SK-N-SH (cell line): ENCODE measurements at regions not wholly inside any gene's neighbourhood (a gene's known extent, or its start where the extent isn't known, plus 50 kb on each side); places are given as distances from the start of the nearest gene placed in this dataset.

ENCODE experiments used
- CTCF ChIA-PET: fragments of 300-600, 350-600 bp; formaldehyde crosslinking; extraction: SDS; loops from one replicate; lab custom pipeline; 2021; lab: Yijun Ruan, JAX
- POLR2A ChIA-PET: fragments of 350-600 bp; sonication (Branson Sonifier 250); formaldehyde crosslinking; extraction: SDS; loops from one replicate; lab custom pipeline; 2020; ENCODE audit warnings: antibody characterized with exemption, inconsistent platforms; lab: Yijun Ruan, JAX
- DNase-seq: peaks from one replicate; pipeline ENCODE4 v3.0.0; 2012
- H2AFZ ChIP-seq: fragments of 200-600 bp; sonication (generic); 2 replicates; pipeline ENCODE4 v1.8.1; 2016; ENCODE audit warnings: antibody characterized with exemption, mild to moderate bottlenecking, low read depth
- H3F3A ChIP-seq: fragments of 200-600 bp; sonication (generic); replicated peaks from 2 replicates; pipeline ENCODE3; 2016; ENCODE audit warnings: antibody characterized with exemption, mild to moderate bottlenecking; ENCODE audit not compliant: insufficient read depth
- H3K27ac ChIP-seq, 2 experiments: fragments of 200-500 bp in 1 of 2; fragments of 200-600 bp in 1 of 2; sonication (Bioruptor generic) in 1 of 2; sonication (generic), shearing (Covaris generic) in 1 of 2; 2 replicates each; pipeline versions ENCODE4 v1.5.1 to v1.6.1; 2014 to 2016; ENCODE audit warnings: low read depth in 2 of 2, inconsistent platforms in 1 of 2, low read length in 1 of 2, mild to moderate bottlenecking in 1 of 2, mixed read lengths in 1 of 2
- H3K27me3 ChIP-seq: fragments of 200-600 bp; sonication (generic), shearing (Covaris generic); 2 replicates; pipeline ENCODE4 v1.6.1; 2016; ENCODE audit warnings: mixed run types; ENCODE audit not compliant: insufficient read depth
- H3K36me3 ChIP-seq, 2 experiments: fragments of 200-500 bp in 1 of 2; fragments of 200-600 bp in 1 of 2; sonication (Bioruptor generic) in 1 of 2; sonication (generic) in 1 of 2; replicated peaks in 1 of 2; 2 replicates each; pipeline versions ENCODE3 to v1.5.1; 2014 to 2016; ENCODE audit warnings: low read length in 1 of 2, mild to moderate bottlenecking in 1 of 2; ENCODE audit not compliant: insufficient read depth in 2 of 2, control insufficient read depth in 1 of 2
- H3K4me1 ChIP-seq, 2 experiments: fragments of 200-500 bp in 1 of 2; fragments of 200-600 bp in 1 of 2; sonication (Bioruptor generic) in 1 of 2; sonication (generic), shearing (Covaris generic) in 1 of 2; 2 replicates each; pipeline versions ENCODE4 v1.5.1 to v1.6.1; 2014 to 2016; ENCODE audit warnings: low read depth in 1 of 2, low read length in 1 of 2, mixed run types in 1 of 2; ENCODE audit not compliant: insufficient read depth in 2 of 2, control insufficient read depth in 1 of 2
- H3K4me2 ChIP-seq: fragments of 200-600 bp; sonication (generic), shearing (Covaris generic); 2 replicates; pipeline ENCODE4 v1.6.1; 2017; ENCODE audit warnings: mixed run types
- H3K4me3 ChIP-seq, 2 experiments: fragments of 200-500 bp in 1 of 2; fragments of 200-600 bp in 1 of 2; sonication (Bioruptor generic) in 1 of 2; sonication (generic), shearing (Covaris generic) in 1 of 2; 2 replicates each; pipeline versions ENCODE4 v1.5.1 to v1.8.1; 2014 to 2016; ENCODE audit warnings: low read depth in 2 of 2, inconsistent platforms in 1 of 2, low read length in 1 of 2, mild to moderate bottlenecking in 1 of 2, mixed read lengths in 1 of 2, moderate library complexity in 1 of 2
- H3K79me2 ChIP-seq: fragments of 200-600 bp; sonication (generic); 2 replicates; pipeline ENCODE4 v1.8.1; 2017; ENCODE audit warnings: mild to moderate bottlenecking; ENCODE audit not compliant: insufficient read depth
- H3K9ac ChIP-seq: fragments of 200-600 bp; sonication (generic); 2 replicates; pipeline ENCODE4 v1.6.1; 2017; ENCODE audit warnings: mixed run types
- H3K9me2 ChIP-seq: fragments of 200-600 bp; sonication (generic); 2 replicates; pipeline ENCODE4 v1.6.1; 2017; ENCODE audit warnings: mixed run types
- H3K9me3 ChIP-seq: fragments of 200-600 bp; sonication (generic); 2 replicates; pipeline ENCODE4 v1.6.1; 2017; ENCODE audit warnings: mixed run types, mild to moderate bottlenecking, moderate library complexity
- H4K20me1 ChIP-seq: fragments of 200-600 bp; sonication (generic); 2 replicates; pipeline ENCODE4 v1.6.1; 2017; ENCODE audit warnings: mild to moderate bottlenecking, mixed run types; ENCODE audit not compliant: insufficient read depth
- CHD2 ChIP-seq: fragments of 150-350 bp; IDR thresholded peaks from 2 replicates; pipeline ENCODE4 v1.6.1; 2018; ENCODE audit warnings: low read length; ENCODE audit not compliant: partially characterized antibody
- EP300 ChIP-seq, 2 experiments: IDR thresholded peaks; 2 replicates each; pipeline versions ENCODE4 v1.4.0 to v1.6.1; 2012; ENCODE audit warnings: borderline replicate concordance in 1 of 2, low read depth in 1 of 2, low read length in 1 of 2
- JUND ChIP-seq: IDR thresholded peaks from 2 replicates; pipeline ENCODE4 v1.4.0; 2012
- MXI1 ChIP-seq: IDR thresholded peaks from 2 replicates; pipeline ENCODE4 v1.6.1; 2012; ENCODE audit warnings: mild to moderate bottlenecking, low read depth, low read length, improper control_type of control experiment
- NFIC ChIP-seq: IDR thresholded peaks from 2 replicates; pipeline ENCODE4 v1.4.0; 2012; ENCODE audit warnings: borderline replicate concordance
- POLR2AphosphoS5 ChIP-seq: IDR thresholded peaks from 2 replicates; pipeline ENCODE4 v1.6.1; 2012; ENCODE audit warnings: low read depth, low read length
- RAD21 ChIP-seq: IDR thresholded peaks from 2 replicates; pipeline ENCODE4 v1.6.1; 2012; ENCODE audit warnings: mild to moderate bottlenecking, low read length
- RCOR1 ChIP-seq: fragments of 150-350 bp; IDR thresholded peaks from 2 replicates; pipeline ENCODE4 v1.6.1; 2017; ENCODE audit warnings: antibody characterized with exemption, low read length
- SIN3A ChIP-seq: IDR thresholded peaks from 2 replicates; pipeline ENCODE4 v1.6.1; 2012; ENCODE audit warnings: low read depth, mild to moderate bottlenecking, low read length, moderate library complexity, borderline replicate concordance
- SMC3 ChIP-seq: IDR thresholded peaks from 2 replicates; pipeline ENCODE4 v1.6.1; 2012; ENCODE audit warnings: low read depth, low read length, improper control_type of control experiment
- TCF12 ChIP-seq: IDR thresholded peaks from 2 replicates; pipeline ENCODE4 v1.4.0; 2012
- WGBS: methylation state at CpG from one replicate; pipeline ENCODE4 v1.1.6; 2017; ENCODE audit warnings: low lambda C conversion rate; 5-methylcytosine and 5-hydroxymethylcytosine counted together
- TF ChIP-seq, protein P1 (sequence below): IDR thresholded peaks from 2 replicates; pipeline ENCODE4 v1.4.0; 2012; ENCODE audit warnings: low read depth, borderline replicate concordance
- TF ChIP-seq, protein P2 (sequence below): IDR thresholded peaks from 2 replicates; pipeline ENCODE4 v1.4.0; 2012; ENCODE audit warnings: low read depth
- TF ChIP-seq, protein P3 (sequence below): IDR thresholded peaks from 2 replicates; pipeline ENCODE4; 2012

DNA sequence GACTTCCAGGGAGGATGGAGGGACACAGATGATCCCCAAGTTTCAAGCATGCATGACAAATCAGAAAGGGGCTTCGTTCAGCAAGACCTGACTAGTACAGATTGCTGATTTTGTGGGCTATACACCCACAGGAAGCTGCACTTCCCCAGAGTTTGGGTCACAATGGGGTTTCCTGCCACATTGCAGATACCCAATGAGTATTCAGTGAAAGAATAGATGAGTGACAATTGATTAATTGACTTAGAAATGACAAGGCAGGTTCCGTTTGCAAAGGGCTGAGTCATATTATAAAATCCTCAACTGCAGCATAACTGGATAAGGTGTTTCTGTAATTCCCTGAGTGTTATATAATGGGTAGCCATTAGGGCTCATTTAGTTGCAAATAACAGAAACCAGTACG lies 146.6 kb upstream of the TBL1X start:
- ChIA-PET POLR2A (no interaction called here), CTCF (no interaction called here)

DNA sequence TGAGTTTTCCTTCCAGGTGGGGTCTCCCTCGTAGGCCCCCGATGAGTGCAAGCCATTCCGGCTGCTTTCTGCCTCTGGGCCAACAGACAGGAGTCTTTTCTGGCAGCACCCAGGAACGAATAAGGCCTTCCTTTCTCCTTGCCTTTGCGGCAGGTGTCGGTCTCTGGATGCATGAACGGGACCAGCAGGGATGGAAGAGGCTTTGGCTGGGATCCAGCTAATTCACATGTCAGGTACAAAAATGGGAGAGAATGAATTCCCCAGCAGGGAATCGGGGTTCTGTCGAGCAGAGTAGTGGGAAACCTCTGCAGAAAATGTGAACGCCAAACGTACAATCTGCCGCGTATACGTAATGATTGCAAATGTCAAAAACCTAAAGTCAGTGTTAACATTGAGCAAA lies 146.1 kb upstream of the TBL1X start:
- TF ChIP-seq JUND (no peak), RAD21 (no peak), TCF12 (no peak), SIN3A (no peak), POLR2AphosphoS5 (no peak), CHD2 (no peak), RCOR1 (no peak), EP300 (IDR thresholded peaks at IDR 0.05; ENCODE audit: borderline replicate concordance in 1 of 2, low read depth in 1 of 2, low read length in 1 of 2) (no peak), NFIC (no peak), SMC3 (no peak)
- TF ChIP-seq, protein P1, sequence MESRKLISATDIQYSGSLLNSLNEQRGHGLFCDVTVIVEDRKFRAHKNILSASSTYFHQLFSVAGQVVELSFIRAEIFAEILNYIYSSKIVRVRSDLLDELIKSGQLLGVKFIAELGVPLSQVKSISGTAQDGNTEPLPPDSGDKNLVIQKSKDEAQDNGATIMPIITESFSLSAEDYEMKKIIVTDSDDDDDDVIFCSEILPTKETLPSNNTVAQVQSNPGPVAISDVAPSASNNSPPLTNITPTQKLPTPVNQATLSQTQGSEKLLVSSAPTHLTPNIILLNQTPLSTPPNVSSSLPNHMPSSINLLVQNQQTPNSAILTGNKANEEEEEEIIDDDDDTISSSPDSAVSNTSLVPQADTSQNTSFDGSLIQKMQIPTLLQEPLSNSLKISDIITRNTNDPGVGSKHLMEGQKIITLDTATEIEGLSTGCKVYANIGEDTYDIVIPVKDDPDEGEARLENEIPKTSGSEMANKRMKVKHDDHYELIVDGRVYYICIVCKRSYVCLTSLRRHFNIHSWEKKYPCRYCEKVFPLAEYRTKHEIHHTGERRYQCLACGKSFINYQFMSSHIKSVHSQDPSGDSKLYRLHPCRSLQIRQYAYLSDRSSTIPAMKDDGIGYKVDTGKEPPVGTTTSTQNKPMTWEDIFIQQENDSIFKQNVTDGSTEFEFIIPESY, result no peak
- TF ChIP-seq, protein P2, sequence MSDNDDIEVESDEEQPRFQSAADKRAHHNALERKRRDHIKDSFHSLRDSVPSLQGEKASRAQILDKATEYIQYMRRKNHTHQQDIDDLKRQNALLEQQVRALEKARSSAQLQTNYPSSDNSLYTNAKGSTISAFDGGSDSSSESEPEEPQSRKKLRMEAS, result no peak
- TF ChIP-seq, protein P3, sequence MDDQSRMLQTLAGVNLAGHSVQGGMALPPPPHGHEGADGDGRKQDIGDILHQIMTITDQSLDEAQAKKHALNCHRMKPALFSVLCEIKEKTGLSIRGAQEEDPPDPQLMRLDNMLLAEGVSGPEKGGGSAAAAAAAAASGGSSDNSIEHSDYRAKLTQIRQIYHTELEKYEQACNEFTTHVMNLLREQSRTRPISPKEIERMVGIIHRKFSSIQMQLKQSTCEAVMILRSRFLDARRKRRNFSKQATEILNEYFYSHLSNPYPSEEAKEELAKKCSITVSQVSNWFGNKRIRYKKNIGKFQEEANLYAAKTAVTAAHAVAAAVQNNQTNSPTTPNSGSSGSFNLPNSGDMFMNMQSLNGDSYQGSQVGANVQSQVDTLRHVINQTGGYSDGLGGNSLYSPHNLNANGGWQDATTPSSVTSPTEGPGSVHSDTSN, result no peak
- no peaks in the 10 kb centered on the region for H3K36me3 ChIP-seq
- no peak for DNase-seq
- H3K9ac ChIP-seq, result no peak overlapping the region
- no peaks in the 10 kb centered on the region; the same call in 1 of the 2 replicates for H3K27me3 ChIP-seq
- H3F3A ChIP-seq, result no peaks in the 10 kb centered on the region
- POLR2A ChIA-PET, result no interaction called here
- CTCF ChIA-PET, result interaction anchor here (1.1 kb wide), 1 partner anchor 18 kb away, joined by 3 read pairs; no protein-coding TSS in a partner anchor
- WGBS, result 57% methylated on average over 10 of the region's 14 CpGs
- H3K9me2 ChIP-seq, result no peaks in the 10 kb centered on the region
- no peak overlapping the region for H2AFZ ChIP-seq
- H3K4me3 ChIP-seq, result no peak overlapping the region
- H3K9me3 ChIP-seq, result no peaks in the 10 kb centered on the region
- H3K79me2 ChIP-seq, result no peaks in the 10 kb centered on the region
- H3K4me2 ChIP-seq, result no peak overlapping the region
- no peaks in the 10 kb centered on the region for H4K20me1 ChIP-seq
- H3K4me1 ChIP-seq, result no peaks in the 10 kb centered on the region
- no peak overlapping the region for H3K27ac ChIP-seq

More for the DNA sequence above, 146.6 kb upstream of the TBL1X start:
- DNase-seq, result no peak
- Histone ChIP-seq H3K4me1 (no peaks in the 10 kb centered on the region), H3K36me3 (no peaks in the 10 kb centered on the region), H3K79me2 (no peaks in the 10 kb centered on the region), H3K9me2 (no peaks in the 10 kb centered on the region), H2AFZ (no peak overlapping the region), H3F3A (no peaks in the 10 kb centered on the region), H4K20me1 (no peaks in the 10 kb centered on the region)
- no peak for TF ChIP-seq TCF12
- TF ChIP-seq POLR2AphosphoS5, result no peak
- TF ChIP-seq MXI1, result no peak
- TF ChIP-seq, all 33 proteins: peak for 0
- no peak overlapping the region for H3K9ac ChIP-seq
- H3K27me3 ChIP-seq, result no peaks in the 10 kb centered on the region; the same call in 1 of the 2 replicates
- H3K4me3 ChIP-seq, result no peak overlapping the region
- WGBS, result 25% methylated on average over 3 of the region's 3 CpGs
- H3K4me2 ChIP-seq, result no peak overlapping the region
- no peaks in the 10 kb centered on the region for H3K9me3 ChIP-seq
- no peak overlapping the region for H3K27ac ChIP-seq
